ENCODE measurements at regions not wholly inside any gene's neighbourhood (a gene's known extent, or its start where the extent isn't known, plus 50 kb on each side); places are given as distances from the start of the nearest gene placed in this dataset.
"Not testable (repeated sequence)": the region's sequence is repeated elsewhere in the genome, so short reads cannot be mapped to it uniquely, and the experiment has no call there.

- Mint-ChIP-seq H3K27ac (no peak overlapping the region), H3K27me3 (ENCODE audit: insufficient read depth) (no peaks in the 10 kb centered on the region; the same call in 1 of the 2 replicates), H3K9me3 (peaks cover 30% of the 10 kb centered on the region), H3K4me1 (ENCODE audit: low read depth) (no peaks in the 10 kb centered on the region), H3K36me3 (ENCODE audit: low read depth) (no peaks in the 10 kb centered on the region), H3K4me3 (no peak overlapping the region)
- TF ChIP-seq CTCF (IDR thresholded peaks at IDR 0.05) = no peak
- no peak for DNase-seq
Observed at GRCh38 chr14:42504433-42504832, 897.8 kb downstream of the LRFN5 start.

GRCh38 chr14:42499137-42499536, 892.5 kb downstream of the LRFN5 start:
- no peak for TF ChIP-seq CTCF (IDR thresholded peaks at IDR 0.05)
- no peak overlapping the region for H3K4me3 Mint-ChIP-seq
- H3K4me1 Mint-ChIP-seq (ENCODE audit: low read depth) = no peaks in the 10 kb centered on the region
- H3K27me3 Mint-ChIP-seq (ENCODE audit: insufficient read depth) = no peaks in the 10 kb centered on the region
- no peaks in the 10 kb centered on the region for H3K36me3 Mint-ChIP-seq (ENCODE audit: low read depth)
- DNase-seq = no peak
- H3K27ac Mint-ChIP-seq = no peak overlapping the region
- H3K9me3 Mint-ChIP-seq = peaks cover 9% of the 10 kb centered on the region

- Mint-ChIP-seq H3K4me3 (no peak overlapping the region), H3K9me3 (peaks cover 8% of the 10 kb centered on the region), H3K27ac (no peak overlapping the region), H3K36me3 (ENCODE audit: low read depth) (no peaks in the 10 kb centered on the region), H3K27me3 (ENCODE audit: insufficient read depth) (no peaks in the 10 kb centered on the region), H3K4me1 (ENCODE audit: low read depth) (no peaks in the 10 kb centered on the region)
- TF ChIP-seq CTCF (IDR thresholded peaks at IDR 0.05) = no peak
- DNase-seq = no peak
Observed at GRCh38 chr14:42490536-42490935, 883.9 kb downstream of the LRFN5 start.

GRCh38 chr14:42488965-42489364, 882.3 kb downstream of the LRFN5 start:
- H3K4me1 Mint-ChIP-seq (ENCODE audit: low read depth) = no peaks in the 10 kb centered on the region
- no peaks in the 10 kb centered on the region for H3K36me3 Mint-ChIP-seq (ENCODE audit: low read depth)
- no peak for DNase-seq
- no peak overlapping the region for H3K27ac Mint-ChIP-seq
- H3K27me3 Mint-ChIP-seq (ENCODE audit: insufficient read depth) = no peaks in the 10 kb centered on the region
- H3K9me3 Mint-ChIP-seq = peaks cover 8% of the 10 kb centered on the region
- no peak overlapping the region for H3K4me3 Mint-ChIP-seq
- TF ChIP-seq CTCF (IDR thresholded peaks at IDR 0.05) = no peak

GRCh38 chr14:42482345-42482971, 875.8 kb downstream of the LRFN5 start:
- H3K27ac Mint-ChIP-seq; H3K36me3 Mint-ChIP-seq (ENCODE audit: low read depth); H3K27me3 Mint-ChIP-seq (ENCODE audit: insufficient read depth); H3K4me1 Mint-ChIP-seq (ENCODE audit: low read depth); DNase-seq; H3K4me3 Mint-ChIP-seq: not testable (repeated sequence)
- peaks cover 16% of the 10 kb centered on the region for H3K9me3 Mint-ChIP-seq

GRCh38 chr14:42481714-42482113, 875.0 kb downstream of the LRFN5 start:
- H3K9me3 Mint-ChIP-seq = peaks cover 16% of the 10 kb centered on the region
- not testable (repeated sequence) for H3K4me3 Mint-ChIP-seq; H3K36me3 Mint-ChIP-seq (ENCODE audit: low read depth); DNase-seq; H3K27ac Mint-ChIP-seq; H3K4me1 Mint-ChIP-seq (ENCODE audit: low read depth); H3K27me3 Mint-ChIP-seq (ENCODE audit: insufficient read depth)

- peaks cover 16% of the 10 kb centered on the region for H3K9me3 Mint-ChIP-seq
- DNase-seq = no peak
- no peaks in the 10 kb centered on the region for H3K4me1 Mint-ChIP-seq (ENCODE audit: low read depth)
- no peak overlapping the region for H3K27ac Mint-ChIP-seq
- H3K27me3 Mint-ChIP-seq (ENCODE audit: insufficient read depth) = no peaks in the 10 kb centered on the region
- no peak for TF ChIP-seq CTCF (IDR thresholded peaks at IDR 0.05)
- no peaks in the 10 kb centered on the region for H3K36me3 Mint-ChIP-seq (ENCODE audit: low read depth)
- no peak overlapping the region for H3K4me3 Mint-ChIP-seq
Observed at GRCh38 chr14:42480255-42480654, 873.6 kb downstream of the LRFN5 start.

All from HFFc6 (cell line).